HEK293 (cell line): ENCODE measurements at regions not wholly inside any gene's neighbourhood (a gene's known extent, or its start where the extent isn't known, plus 50 kb on each side); places are given as distances from the start of the nearest gene placed in this dataset.

Experiments
- HOXA7 ChIP-seq: sonication (generic); formaldehyde crosslinking; IDR thresholded peaks from 2 replicates; pipeline ENCODE4 v1.8.1; 2022; ENCODE audit warnings: missing genetic modification reagents, borderline replicate concordance
- KLF7 ChIP-seq: fragments of 450-650 bp; formaldehyde crosslinking; IDR thresholded peaks from 2 replicates; pipeline ENCODE4 v1.5.1; 2016; ENCODE audit warnings: missing biosample characterization, missing genetic modification characterization, borderline replicate concordance
- KLF8 ChIP-seq: fragments of 450-650 bp; formaldehyde crosslinking; IDR thresholded peaks from 2 replicates; pipeline ENCODE4 v1.5.1; 2016; ENCODE audit warnings: missing biosample characterization, missing genetic modification characterization
- SP2 ChIP-seq: fragments of 450-650 bp; formaldehyde crosslinking; IDR thresholded peaks from 2 replicates; pipeline ENCODE4 v1.5.1; 2016; ENCODE audit warnings: missing biosample characterization, missing genetic modification characterization
- ZBTB1 ChIP-seq: fragments of 450-650 bp; formaldehyde crosslinking; IDR thresholded peaks from 2 replicates; pipeline ENCODE4 v1.5.1; 2016; ENCODE audit warnings: missing biosample characterization, missing genetic modification characterization
- ZNF776 ChIP-seq: fragments of 450-650 bp; formaldehyde crosslinking; IDR thresholded peaks from 2 replicates; pipeline ENCODE4 v1.5.0; 2017; ENCODE audit warnings: missing biosample characterization, missing genetic modification characterization, borderline replicate concordance
- TF ChIP-seq, protein P1 (sequence below): fragments of 450-650 bp; formaldehyde crosslinking; IDR thresholded peaks from 2 replicates; pipeline ENCODE4 v1.5.1; 2016; ENCODE audit warnings: missing biosample characterization, missing genetic modification characterization
- TF ChIP-seq, protein P2 (sequence below): fragments of 450-650 bp; formaldehyde crosslinking; IDR thresholded peaks from 2 replicates; pipeline ENCODE4 v1.5.1; 2016; ENCODE audit warnings: missing biosample characterization, missing genetic modification characterization
- TF ChIP-seq, protein P3 (sequence below): fragments of 450-650 bp; IDR thresholded peaks from 2 replicates; pipeline ENCODE4 v1.5.1; 2018; ENCODE audit warnings: missing biosample characterization, missing genetic modification characterization
- TF ChIP-seq, protein P4 (sequence below): fragments of 450-650 bp; formaldehyde crosslinking; IDR thresholded peaks from 2 replicates; pipeline ENCODE4 v1.5.1; 2016; ENCODE audit warnings: missing biosample characterization, missing genetic modification characterization
- TF ChIP-seq, protein P5 (sequence below): sonication (generic); formaldehyde crosslinking; IDR thresholded peaks from 2 replicates; pipeline ENCODE4 v1.8.1; 2022; ENCODE audit warnings: mild to moderate bottlenecking, moderate library complexity, missing genetic modification reagents
- TF ChIP-seq, protein P6 (sequence below): fragments of 450-650 bp; formaldehyde crosslinking; IDR thresholded peaks from 2 replicates; pipeline ENCODE4 v1.5.1; 2016; ENCODE audit warnings: missing biosample characterization, missing genetic modification characterization, low read depth

DNA sequence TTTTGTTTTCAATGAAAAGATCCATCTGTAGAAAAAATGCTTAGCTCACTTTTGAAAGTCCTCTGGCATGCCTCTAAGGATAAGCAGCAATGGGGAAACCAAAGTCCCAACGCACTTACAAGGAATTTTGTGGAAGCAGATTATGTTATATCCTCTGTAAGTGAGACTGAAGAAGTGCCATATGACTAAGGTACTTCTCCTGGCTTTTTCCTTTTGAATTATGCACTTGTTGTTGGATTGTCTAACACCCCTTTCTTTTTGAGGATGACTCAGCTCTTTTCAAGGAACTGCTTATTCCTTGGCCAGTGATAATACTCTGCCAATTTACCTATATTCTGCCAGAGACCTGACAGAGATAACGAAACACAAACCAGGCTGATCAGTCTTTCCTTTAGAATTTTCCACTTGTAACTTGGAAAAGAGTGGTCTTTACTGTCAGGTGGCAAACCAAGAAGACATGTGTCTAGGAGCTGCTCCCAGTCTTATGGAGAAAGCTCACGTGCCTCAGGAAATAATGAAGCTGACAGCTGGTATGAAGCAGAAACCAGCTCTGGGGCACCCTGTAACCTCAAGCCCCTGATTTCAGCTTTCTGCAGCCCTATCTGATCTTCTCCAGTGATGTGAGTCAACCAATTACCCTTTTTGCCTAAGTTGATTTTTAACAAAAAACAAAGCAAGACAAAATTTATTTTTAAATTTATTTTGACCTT, 290.8 kb upstream of the FBXL7 start:
- TF ChIP-seq, protein P1, sequence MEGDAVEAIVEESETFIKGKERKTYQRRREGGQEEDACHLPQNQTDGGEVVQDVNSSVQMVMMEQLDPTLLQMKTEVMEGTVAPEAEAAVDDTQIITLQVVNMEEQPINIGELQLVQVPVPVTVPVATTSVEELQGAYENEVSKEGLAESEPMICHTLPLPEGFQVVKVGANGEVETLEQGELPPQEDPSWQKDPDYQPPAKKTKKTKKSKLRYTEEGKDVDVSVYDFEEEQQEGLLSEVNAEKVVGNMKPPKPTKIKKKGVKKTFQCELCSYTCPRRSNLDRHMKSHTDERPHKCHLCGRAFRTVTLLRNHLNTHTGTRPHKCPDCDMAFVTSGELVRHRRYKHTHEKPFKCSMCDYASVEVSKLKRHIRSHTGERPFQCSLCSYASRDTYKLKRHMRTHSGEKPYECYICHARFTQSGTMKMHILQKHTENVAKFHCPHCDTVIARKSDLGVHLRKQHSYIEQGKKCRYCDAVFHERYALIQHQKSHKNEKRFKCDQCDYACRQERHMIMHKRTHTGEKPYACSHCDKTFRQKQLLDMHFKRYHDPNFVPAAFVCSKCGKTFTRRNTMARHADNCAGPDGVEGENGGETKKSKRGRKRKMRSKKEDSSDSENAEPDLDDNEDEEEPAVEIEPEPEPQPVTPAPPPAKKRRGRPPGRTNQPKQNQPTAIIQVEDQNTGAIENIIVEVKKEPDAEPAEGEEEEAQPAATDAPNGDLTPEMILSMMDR (tag by site-specific recombination): no peak
- TF ChIP-seq SP2 (tag by site-specific recombination) (no peak), ZNF776 (tag by site-specific recombination) (no peak), HOXA7 (CRISPR knock-in tag) (no peak), ZBTB1 (no peak), KLF8 (tag by site-specific recombination) (no peak), KLF7 (tag by site-specific recombination) (no peak)
- TF ChIP-seq, protein P2, sequence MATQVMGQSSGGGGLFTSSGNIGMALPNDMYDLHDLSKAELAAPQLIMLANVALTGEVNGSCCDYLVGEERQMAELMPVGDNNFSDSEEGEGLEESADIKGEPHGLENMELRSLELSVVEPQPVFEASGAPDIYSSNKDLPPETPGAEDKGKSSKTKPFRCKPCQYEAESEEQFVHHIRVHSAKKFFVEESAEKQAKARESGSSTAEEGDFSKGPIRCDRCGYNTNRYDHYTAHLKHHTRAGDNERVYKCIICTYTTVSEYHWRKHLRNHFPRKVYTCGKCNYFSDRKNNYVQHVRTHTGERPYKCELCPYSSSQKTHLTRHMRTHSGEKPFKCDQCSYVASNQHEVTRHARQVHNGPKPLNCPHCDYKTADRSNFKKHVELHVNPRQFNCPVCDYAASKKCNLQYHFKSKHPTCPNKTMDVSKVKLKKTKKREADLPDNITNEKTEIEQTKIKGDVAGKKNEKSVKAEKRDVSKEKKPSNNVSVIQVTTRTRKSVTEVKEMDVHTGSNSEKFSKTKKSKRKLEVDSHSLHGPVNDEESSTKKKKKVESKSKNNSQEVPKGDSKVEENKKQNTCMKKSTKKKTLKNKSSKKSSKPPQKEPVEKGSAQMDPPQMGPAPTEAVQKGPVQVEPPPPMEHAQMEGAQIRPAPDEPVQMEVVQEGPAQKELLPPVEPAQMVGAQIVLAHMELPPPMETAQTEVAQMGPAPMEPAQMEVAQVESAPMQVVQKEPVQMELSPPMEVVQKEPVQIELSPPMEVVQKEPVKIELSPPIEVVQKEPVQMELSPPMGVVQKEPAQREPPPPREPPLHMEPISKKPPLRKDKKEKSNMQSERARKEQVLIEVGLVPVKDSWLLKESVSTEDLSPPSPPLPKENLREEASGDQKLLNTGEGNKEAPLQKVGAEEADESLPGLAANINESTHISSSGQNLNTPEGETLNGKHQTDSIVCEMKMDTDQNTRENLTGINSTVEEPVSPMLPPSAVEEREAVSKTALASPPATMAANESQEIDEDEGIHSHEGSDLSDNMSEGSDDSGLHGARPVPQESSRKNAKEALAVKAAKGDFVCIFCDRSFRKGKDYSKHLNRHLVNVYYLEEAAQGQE (tag by site-specific recombination): no peak
- TF ChIP-seq, protein P3, sequence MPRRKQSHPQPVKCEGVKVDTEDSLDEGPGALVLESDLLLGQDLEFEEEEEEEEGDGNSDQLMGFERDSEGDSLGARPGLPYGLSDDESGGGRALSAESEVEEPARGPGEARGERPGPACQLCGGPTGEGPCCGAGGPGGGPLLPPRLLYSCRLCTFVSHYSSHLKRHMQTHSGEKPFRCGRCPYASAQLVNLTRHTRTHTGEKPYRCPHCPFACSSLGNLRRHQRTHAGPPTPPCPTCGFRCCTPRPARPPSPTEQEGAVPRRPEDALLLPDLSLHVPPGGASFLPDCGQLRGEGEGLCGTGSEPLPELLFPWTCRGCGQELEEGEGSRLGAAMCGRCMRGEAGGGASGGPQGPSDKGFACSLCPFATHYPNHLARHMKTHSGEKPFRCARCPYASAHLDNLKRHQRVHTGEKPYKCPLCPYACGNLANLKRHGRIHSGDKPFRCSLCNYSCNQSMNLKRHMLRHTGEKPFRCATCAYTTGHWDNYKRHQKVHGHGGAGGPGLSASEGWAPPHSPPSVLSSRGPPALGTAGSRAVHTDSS (tag by site-specific recombination): no peak
- TF ChIP-seq, protein P4, sequence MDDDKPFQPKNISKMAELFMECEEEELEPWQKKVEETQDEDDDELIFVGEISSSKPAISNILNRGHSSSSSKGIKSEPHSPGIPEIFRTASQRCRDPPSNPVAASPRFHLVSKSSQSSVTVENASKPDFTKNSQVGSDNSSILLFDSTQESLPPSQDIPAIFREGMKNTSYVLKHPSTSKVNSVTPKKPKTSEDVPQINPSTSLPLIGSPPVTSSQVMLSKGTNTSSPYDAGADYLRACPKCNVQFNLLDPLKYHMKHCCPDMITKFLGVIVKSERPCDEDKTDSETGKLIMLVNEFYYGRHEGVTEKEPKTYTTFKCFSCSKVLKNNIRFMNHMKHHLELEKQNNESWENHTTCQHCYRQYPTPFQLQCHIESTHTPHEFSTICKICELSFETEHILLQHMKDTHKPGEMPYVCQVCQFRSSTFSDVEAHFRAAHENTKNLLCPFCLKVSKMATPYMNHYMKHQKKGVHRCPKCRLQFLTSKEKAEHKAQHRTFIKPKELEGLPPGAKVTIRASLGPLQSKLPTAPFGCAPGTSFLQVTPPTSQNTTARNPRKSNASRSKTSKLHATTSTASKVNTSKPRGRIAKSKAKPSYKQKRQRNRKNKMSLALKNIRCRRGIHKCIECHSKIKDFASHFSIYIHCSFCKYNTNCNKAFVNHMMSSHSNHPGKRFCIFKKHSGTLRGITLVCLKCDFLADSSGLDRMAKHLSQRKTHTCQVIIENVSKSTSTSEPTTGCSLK (tag by site-specific recombination): no peak
- TF ChIP-seq, protein P5, sequence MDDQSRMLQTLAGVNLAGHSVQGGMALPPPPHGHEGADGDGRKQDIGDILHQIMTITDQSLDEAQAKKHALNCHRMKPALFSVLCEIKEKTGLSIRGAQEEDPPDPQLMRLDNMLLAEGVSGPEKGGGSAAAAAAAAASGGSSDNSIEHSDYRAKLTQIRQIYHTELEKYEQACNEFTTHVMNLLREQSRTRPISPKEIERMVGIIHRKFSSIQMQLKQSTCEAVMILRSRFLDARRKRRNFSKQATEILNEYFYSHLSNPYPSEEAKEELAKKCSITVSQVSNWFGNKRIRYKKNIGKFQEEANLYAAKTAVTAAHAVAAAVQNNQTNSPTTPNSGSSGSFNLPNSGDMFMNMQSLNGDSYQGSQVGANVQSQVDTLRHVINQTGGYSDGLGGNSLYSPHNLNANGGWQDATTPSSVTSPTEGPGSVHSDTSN: no peak
- TF ChIP-seq, protein P6, sequence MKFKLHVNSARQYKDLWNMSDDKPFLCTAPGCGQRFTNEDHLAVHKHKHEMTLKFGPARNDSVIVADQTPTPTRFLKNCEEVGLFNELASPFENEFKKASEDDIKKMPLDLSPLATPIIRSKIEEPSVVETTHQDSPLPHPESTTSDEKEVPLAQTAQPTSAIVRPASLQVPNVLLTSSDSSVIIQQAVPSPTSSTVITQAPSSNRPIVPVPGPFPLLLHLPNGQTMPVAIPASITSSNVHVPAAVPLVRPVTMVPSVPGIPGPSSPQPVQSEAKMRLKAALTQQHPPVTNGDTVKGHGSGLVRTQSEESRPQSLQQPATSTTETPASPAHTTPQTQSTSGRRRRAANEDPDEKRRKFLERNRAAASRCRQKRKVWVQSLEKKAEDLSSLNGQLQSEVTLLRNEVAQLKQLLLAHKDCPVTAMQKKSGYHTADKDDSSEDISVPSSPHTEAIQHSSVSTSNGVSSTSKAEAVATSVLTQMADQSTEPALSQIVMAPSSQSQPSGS (tag by site-specific recombination): no peak
